ENCODE measurements at regions not wholly inside any gene's neighbourhood (a gene's known extent, or its start where the extent isn't known, plus 50 kb on each side); places are given as distances from the start of the nearest gene placed in this dataset.

GRCh38 chr6:84515067-84515466 is 249.3 kb downstream of the TBX18 start:
- Mint-ChIP-seq H3K27me3 (ENCODE audit: insufficient read depth, low read depth) (no peaks in the 10 kb centered on the region), H3K4me1 (no peaks in the 10 kb centered on the region), H3K4me3 (no peak overlapping the region), H3K27ac (no peak overlapping the region), H3K9me3 (no peaks in the 10 kb centered on the region), H3K36me3 (no peaks in the 10 kb centered on the region)
- DNase-seq (ENCODE audit: low spot score) = no peak
- H3K9me3 ChIP-seq (ENCODE audit: low read depth) = no peaks in the 10 kb centered on the region
- H3K9ac ChIP-seq = no peak overlapping the region
- H3K27me3 ChIP-seq = no peaks in the 10 kb centered on the region
- no peaks in the 10 kb centered on the region for H3K79me2 ChIP-seq (ENCODE audit: low read depth)
- no peaks in the 10 kb centered on the region for H3K36me3 ChIP-seq
- no peak overlapping the region for H3K4me2 ChIP-seq
- no peaks in the 10 kb centered on the region for H3K4me1 ChIP-seq
- no peaks in the 10 kb centered on the region for H3F3A ChIP-seq (ENCODE audit: low read depth)
- no peaks in the 10 kb centered on the region for H4K20me1 ChIP-seq (ENCODE audit: low read depth)
- no peak overlapping the region for H3K4me3 ChIP-seq
- TF ChIP-seq EZH2phosphoT487 (IDR thresholded peaks at IDR 0.05) = no peak
- H3K27ac ChIP-seq = no peak overlapping the region
- H2AFZ ChIP-seq (replicated peaks) = no peak overlapping the region

GRCh38 chr6:84514089-84514971 is 250.1 kb downstream of the TBX18 start:
- Mint-ChIP-seq H3K9me3 (no peaks in the 10 kb centered on the region), H3K27me3 (ENCODE audit: insufficient read depth, low read depth) (no peaks in the 10 kb centered on the region), H3K36me3 (no peaks in the 10 kb centered on the region), H3K27ac (no peak overlapping the region), H3K4me1 (no peaks in the 10 kb centered on the region), H3K4me3 (no peak overlapping the region)
- Histone ChIP-seq H3K9me3 (ENCODE audit: low read depth) (no peaks in the 10 kb centered on the region), H4K20me1 (ENCODE audit: low read depth) (no peaks in the 10 kb centered on the region), H3K36me3 (no peaks in the 10 kb centered on the region), H3K4me3 (no peak overlapping the region), H3K27ac (no peak overlapping the region), H3F3A (ENCODE audit: low read depth) (no peaks in the 10 kb centered on the region), H3K27me3 (no peaks in the 10 kb centered on the region), H3K4me2 (no peak overlapping the region), H3K9ac (no peak overlapping the region), H3K4me1 (no peaks in the 10 kb centered on the region), H3K79me2 (ENCODE audit: low read depth) (no peaks in the 10 kb centered on the region), H2AFZ (replicated peaks) (no peak overlapping the region)
- no peak for DNase-seq (ENCODE audit: low spot score)
- TF ChIP-seq EZH2phosphoT487 (IDR thresholded peaks at IDR 0.05) = no peak
- TF ChIP-seq, protein P1, sequence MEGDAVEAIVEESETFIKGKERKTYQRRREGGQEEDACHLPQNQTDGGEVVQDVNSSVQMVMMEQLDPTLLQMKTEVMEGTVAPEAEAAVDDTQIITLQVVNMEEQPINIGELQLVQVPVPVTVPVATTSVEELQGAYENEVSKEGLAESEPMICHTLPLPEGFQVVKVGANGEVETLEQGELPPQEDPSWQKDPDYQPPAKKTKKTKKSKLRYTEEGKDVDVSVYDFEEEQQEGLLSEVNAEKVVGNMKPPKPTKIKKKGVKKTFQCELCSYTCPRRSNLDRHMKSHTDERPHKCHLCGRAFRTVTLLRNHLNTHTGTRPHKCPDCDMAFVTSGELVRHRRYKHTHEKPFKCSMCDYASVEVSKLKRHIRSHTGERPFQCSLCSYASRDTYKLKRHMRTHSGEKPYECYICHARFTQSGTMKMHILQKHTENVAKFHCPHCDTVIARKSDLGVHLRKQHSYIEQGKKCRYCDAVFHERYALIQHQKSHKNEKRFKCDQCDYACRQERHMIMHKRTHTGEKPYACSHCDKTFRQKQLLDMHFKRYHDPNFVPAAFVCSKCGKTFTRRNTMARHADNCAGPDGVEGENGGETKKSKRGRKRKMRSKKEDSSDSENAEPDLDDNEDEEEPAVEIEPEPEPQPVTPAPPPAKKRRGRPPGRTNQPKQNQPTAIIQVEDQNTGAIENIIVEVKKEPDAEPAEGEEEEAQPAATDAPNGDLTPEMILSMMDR (IDR thresholded peaks at IDR 0.05) = no peak
- no peak for TF ChIP-seq EZH2 (IDR thresholded peaks at IDR 0.05)

GRCh38 chr6:84512391-84512790 is 252.0 kb downstream of the TBX18 start:
- no peaks in the 10 kb centered on the region for H3K36me3 Mint-ChIP-seq
- Histone ChIP-seq H3F3A (ENCODE audit: low read depth) (no peaks in the 10 kb centered on the region), H3K36me3 (no peaks in the 10 kb centered on the region)

More at GRCh38 chr6:84512391-84512790, 252.0 kb downstream of the TBX18 start:
- Mint-ChIP-seq H3K27ac (no peak overlapping the region), H3K4me3 (no peak overlapping the region), H3K9me3 (no peaks in the 10 kb centered on the region), H3K27me3 (ENCODE audit: insufficient read depth, low read depth) (no peaks in the 10 kb centered on the region), H3K4me1 (no peaks in the 10 kb centered on the region)
- H3K4me3 ChIP-seq = no peak overlapping the region
- H3K27ac ChIP-seq = no peak overlapping the region
- no peak overlapping the region for H3K9ac ChIP-seq
- TF ChIP-seq, protein P1 (IDR thresholded peaks at IDR 0.05) = no peak
- no peak for TF ChIP-seq EZH2phosphoT487 (IDR thresholded peaks at IDR 0.05)
- no peak for TF ChIP-seq EZH2 (IDR thresholded peaks at IDR 0.05)
- no peaks in the 10 kb centered on the region for H4K20me1 ChIP-seq (ENCODE audit: low read depth)
- no peaks in the 10 kb centered on the region for H3K27me3 ChIP-seq
- no peak overlapping the region for H2AFZ ChIP-seq (replicated peaks)
- no peak for DNase-seq (ENCODE audit: low spot score)
- no peaks in the 10 kb centered on the region for H3K9me3 ChIP-seq (ENCODE audit: low read depth)
- no peak overlapping the region for H3K4me2 ChIP-seq
- no peaks in the 10 kb centered on the region for H3K4me1 ChIP-seq
- H3K79me2 ChIP-seq (ENCODE audit: low read depth) = no peaks in the 10 kb centered on the region

Measured in neural progenitor cell (in vitro differentiated cells).